ENCODE measurements at regions not wholly inside any gene's neighbourhood (a gene's known extent, or its start where the extent isn't known, plus 50 kb on each side); places are given as distances from the start of the nearest gene placed in this dataset.

DNA sequence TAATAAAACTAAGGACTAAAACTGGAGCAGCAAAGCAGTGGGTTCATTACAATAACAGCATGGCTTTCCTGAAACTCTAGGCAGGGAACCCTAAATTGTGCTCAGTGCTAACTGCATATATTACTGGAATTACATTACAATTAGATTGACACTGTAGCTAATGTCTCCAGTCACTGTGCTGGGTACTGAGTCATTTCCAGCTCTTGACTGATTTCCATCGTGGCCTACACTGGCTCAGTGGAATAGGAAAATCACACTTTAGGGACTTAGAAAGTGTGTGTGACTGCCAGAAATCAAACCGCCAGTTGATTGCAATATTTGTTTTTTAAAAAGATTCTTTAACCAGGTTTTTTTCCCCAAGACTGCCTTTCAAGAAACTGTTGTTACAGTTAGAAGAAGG, 1447.4 kb upstream of the GOT2 start:
- H3K4me1 ChIP-seq = 0 out of 3 replicates have a peak, but pooled peaks cover under 1% of the 10 kb centered on the region
- FAIRE-seq (no peak), ATAC-seq (no peak), DNase-seq (ENCODE audit: low read depth in 1 of 2, low spot score in 1 of 2) (no peak)
- CTCF ChIA-PET = no interaction called here
- 45% methylated on average over 2 of the region's 2 CpGs for WGBS (ENCODE audit: missing lambda C conversion rate)
- H3K9me3 ChIP-seq = no peaks in the 10 kb centered on the region
- no peak for TF ChIP-seq HOXB5 (CRISPR knock-in tag; IDR thresholded peaks at IDR 0.05)
- TF ChIP-seq ESRRA (IDR thresholded peaks at IDR 0.05; ENCODE audit: borderline replicate concordance, low read length) = no peak
- no peak for TF ChIP-seq GATA3 (IDR thresholded peaks at IDR 0.05; ENCODE audit: borderline replicate concordance)
- TF ChIP-seq POLR2A (IDR thresholded peaks at IDR 0.05; ENCODE audit: low read length) = no peak
- TF ChIP-seq SREBF2 (IDR thresholded peaks at IDR 0.05) = no peak
- no peak for TF ChIP-seq ZSCAN20 (CRISPR knock-in tag; IDR thresholded peaks at IDR 0.05)
- TF ChIP-seq CBX8 (IDR thresholded peaks at IDR 0.05) = no peak
- no peak for TF ChIP-seq E2F6 (IDR thresholded peaks at IDR 0.05; ENCODE audit: borderline replicate concordance, low read depth)
- TF ChIP-seq TFCP2L1 (CRISPR knock-in tag; IDR thresholded peaks at IDR 0.05) = no peak
- POLR2A ChIA-PET = no interaction called here
- no peak overlapping the region for H3K4me2 ChIP-seq
- H3K4me3 ChIP-seq = no peak overlapping the region
- no peak overlapping the region for H3K27ac ChIP-seq

DNA sequence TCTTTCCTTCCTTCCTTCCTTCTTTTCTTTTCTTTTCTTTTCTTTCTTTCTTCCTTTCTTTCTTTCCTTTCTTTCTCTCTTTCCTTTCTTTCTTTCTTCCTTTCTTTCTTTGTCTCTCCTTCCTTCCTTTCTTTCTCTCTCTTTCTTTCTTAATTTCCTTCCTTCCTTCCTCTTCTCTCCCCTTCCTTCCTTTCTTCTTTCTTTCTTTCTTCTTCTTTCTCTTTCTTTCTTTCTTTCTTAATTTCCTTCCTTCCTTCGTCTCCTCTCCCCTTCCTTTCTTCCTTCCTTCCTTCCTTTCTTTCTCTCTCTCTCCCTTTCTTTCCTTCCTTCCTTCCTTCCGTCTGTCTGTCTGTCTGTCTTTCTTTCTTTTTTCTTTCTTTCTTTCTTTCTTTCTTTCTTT, 1446.5 kb upstream of the GOT2 start:
- Histone ChIP-seq H3K4me3 (no peak overlapping the region), H3K4me2 (no peak overlapping the region), H3K27ac (no peak overlapping the region), H3K4me1 (0 out of 3 replicates have a peak, but pooled peaks cover 2% of the 10 kb centered on the region), H3K9me3 (no peaks in the 10 kb centered on the region)
- FAIRE-seq (no peak), ATAC-seq (no peak), DNase-seq (ENCODE audit: low read depth in 1 of 2, low spot score in 1 of 2) (no peak)
- 40% methylated on average over 2 of the region's 2 CpGs for WGBS (ENCODE audit: missing lambda C conversion rate)
- CTCF ChIA-PET = no interaction called here
- POLR2A ChIA-PET = no interaction called here
- no peak for TF ChIP-seq KDM5A (IDR thresholded peaks at IDR 0.05)
- no peak for TF ChIP-seq MAFK (IDR thresholded peaks at IDR 0.05; ENCODE audit: partially characterized antibody)
- TF ChIP-seq CBX8 (IDR thresholded peaks at IDR 0.05) = no peak
- TF ChIP-seq FOXS1 (CRISPR knock-in tag; IDR thresholded peaks at IDR 0.05) = no peak
- no peak for TF ChIP-seq JUNB (IDR thresholded peaks at IDR 0.05)
- no peak for TF ChIP-seq TFCP2L1 (CRISPR knock-in tag; IDR thresholded peaks at IDR 0.05)
- TF ChIP-seq NPAS2 (CRISPR knock-in tag; IDR thresholded peaks at IDR 0.05; ENCODE audit: borderline replicate concordance) = no peak
- TF ChIP-seq POLR2AphosphoS2 (conservative IDR thresholded peaks at IDR 0.05; ENCODE audit: low read length) = no peak
- TF ChIP-seq TP53 (CRISPR knock-in tag; IDR thresholded peaks at IDR 0.05) = no peak
- no peak for TF ChIP-seq RARB (CRISPR knock-in tag; IDR thresholded peaks at IDR 0.05)
- no peak for TF ChIP-seq CHD4 (IDR thresholded peaks at IDR 0.05; ENCODE audit: borderline replicate concordance)
- no peak for TF ChIP-seq FOSB (CRISPR knock-in tag; IDR thresholded peaks at IDR 0.05)
- no peak for TF ChIP-seq EHF (CRISPR knock-in tag; IDR thresholded peaks at IDR 0.05)
- TF ChIP-seq E2F6 (IDR thresholded peaks at IDR 0.05; ENCODE audit: borderline replicate concordance, low read depth) = no peak
- no peak for TF ChIP-seq CBX2 (IDR thresholded peaks at IDR 0.05; ENCODE audit: borderline replicate concordance, low read depth)
- no peak for TF ChIP-seq CEBPB (IDR thresholded peaks at IDR 0.05)
- TF ChIP-seq EP300 (IDR thresholded peaks at IDR 0.05) = no peak
- TF ChIP-seq ZNF302 (CRISPR knock-in tag; IDR thresholded peaks at IDR 0.05) = no peak
- no peak for TF ChIP-seq BHLHE40 (IDR thresholded peaks at IDR 0.05; ENCODE audit: low read depth, low read length)
- TF ChIP-seq ZSCAN20 (CRISPR knock-in tag; IDR thresholded peaks at IDR 0.05) = no peak

DNA sequence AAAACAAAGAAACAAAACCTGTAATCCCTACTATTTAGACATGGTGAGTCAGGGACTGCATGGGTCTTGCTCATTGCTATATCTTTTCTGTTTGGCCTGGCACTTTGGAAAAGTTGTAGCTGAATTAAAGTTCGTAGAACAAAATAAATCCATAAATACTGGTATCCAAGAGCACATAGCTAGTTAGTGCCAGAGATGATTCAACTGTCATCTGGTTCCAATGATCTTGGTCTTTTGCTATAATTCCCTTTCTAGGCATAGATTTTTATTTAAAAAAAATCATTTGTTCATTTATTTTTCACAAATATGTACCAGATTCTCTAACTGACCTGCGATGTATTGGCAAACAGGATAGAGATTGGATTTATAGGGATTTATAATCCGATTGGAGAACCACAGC, 1436.1 kb upstream of the GOT2 start:
- ChIA-PET CTCF (interaction anchor here (0.7 kb wide), 1 partner anchor 18 kb away, joined by 4 read pairs; no protein-coding TSS in a partner anchor), POLR2A (no interaction called here)
- Histone ChIP-seq H3K9me3 (no peaks in the 10 kb centered on the region), H3K4me2 (no peak overlapping the region), H3K4me3 (no peak overlapping the region), H3K27ac (no peak overlapping the region), H3K4me1 (no peaks in the 10 kb centered on the region)
- ATAC-seq (no peak), DNase-seq (ENCODE audit: low read depth in 1 of 2, low spot score in 1 of 2) (no peak), FAIRE-seq (no peak)
- 52% methylated on average over 3 of the region's 3 CpGs for WGBS (ENCODE audit: missing lambda C conversion rate)
- TF ChIP-seq FOSL2 (IDR thresholded peaks at IDR 0.05) = no peak
- no peak for TF ChIP-seq FOSL2 (CRISPR knock-in tag; IDR thresholded peaks at IDR 0.05)
- no peak for TF ChIP-seq CEBPB (IDR thresholded peaks at IDR 0.05)
- no peak for TF ChIP-seq EHMT2 (IDR thresholded peaks at IDR 0.05; ENCODE audit: low read depth)
- TF ChIP-seq RARB (CRISPR knock-in tag; IDR thresholded peaks at IDR 0.05) = no peak
- no peak for TF ChIP-seq NR3C1 (IDR thresholded peaks at IDR 0.05)
- no peak for TF ChIP-seq EHF (CRISPR knock-in tag; IDR thresholded peaks at IDR 0.05)
- TF ChIP-seq FOXS1 (CRISPR knock-in tag; IDR thresholded peaks at IDR 0.05) = no peak
- no peak for TF ChIP-seq CHD2 (IDR thresholded peaks at IDR 0.05; ENCODE audit: low read length, partially characterized antibody)
- TF ChIP-seq, protein P1, sequence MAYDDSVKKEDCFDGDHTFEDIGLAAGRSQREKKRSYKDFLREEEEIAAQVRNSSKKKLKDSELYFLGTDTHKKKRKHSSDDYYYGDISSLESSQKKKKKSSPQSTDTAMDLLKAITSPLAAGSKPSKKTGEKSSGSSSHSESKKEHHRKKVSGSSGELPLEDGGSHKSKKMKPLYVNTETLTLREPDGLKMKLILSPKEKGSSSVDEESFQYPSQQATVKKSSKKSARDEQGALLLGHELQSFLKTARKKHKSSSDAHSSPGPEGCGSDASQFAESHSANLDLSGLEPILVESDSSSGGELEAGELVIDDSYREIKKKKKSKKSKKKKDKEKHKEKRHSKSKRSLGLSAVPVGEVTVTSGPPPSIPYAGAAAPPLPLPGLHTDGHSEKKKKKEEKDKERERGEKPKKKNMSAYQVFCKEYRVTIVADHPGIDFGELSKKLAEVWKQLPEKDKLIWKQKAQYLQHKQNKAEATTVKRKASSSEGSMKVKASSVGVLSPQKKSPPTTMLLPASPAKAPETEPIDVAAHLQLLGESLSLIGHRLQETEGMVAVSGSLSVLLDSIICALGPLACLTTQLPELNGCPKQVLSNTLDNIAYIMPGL (CRISPR knock-in tag; IDR thresholded peaks at IDR 0.05; ENCODE audit: borderline replicate concordance) = no peak
- TF ChIP-seq, protein P2, sequence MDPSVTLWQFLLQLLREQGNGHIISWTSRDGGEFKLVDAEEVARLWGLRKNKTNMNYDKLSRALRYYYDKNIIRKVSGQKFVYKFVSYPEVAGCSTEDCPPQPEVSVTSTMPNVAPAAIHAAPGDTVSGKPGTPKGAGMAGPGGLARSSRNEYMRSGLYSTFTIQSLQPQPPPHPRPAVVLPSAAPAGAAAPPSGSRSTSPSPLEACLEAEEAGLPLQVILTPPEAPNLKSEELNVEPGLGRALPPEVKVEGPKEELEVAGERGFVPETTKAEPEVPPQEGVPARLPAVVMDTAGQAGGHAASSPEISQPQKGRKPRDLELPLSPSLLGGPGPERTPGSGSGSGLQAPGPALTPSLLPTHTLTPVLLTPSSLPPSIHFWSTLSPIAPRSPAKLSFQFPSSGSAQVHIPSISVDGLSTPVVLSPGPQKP (IDR thresholded peaks at IDR 0.05; ENCODE audit: low read depth, low read length) = no peak
- TF ChIP-seq CBX8 (IDR thresholded peaks at IDR 0.05) = no peak
- TF ChIP-seq MYC (IDR thresholded peaks at IDR 0.05; ENCODE audit: borderline replicate concordance, low read length) = no peak
- no peak for TF ChIP-seq RNF2 (IDR thresholded peaks at IDR 0.05; ENCODE audit: borderline replicate concordance, low read depth)
- TF ChIP-seq SMC3 (IDR thresholded peaks at IDR 0.05) = no peak
- TF ChIP-seq NPAS2 (CRISPR knock-in tag; IDR thresholded peaks at IDR 0.05; ENCODE audit: borderline replicate concordance) = no peak
- no peak for TF ChIP-seq HDAC2 (IDR thresholded peaks at IDR 0.05)
